GM12864 (cell line): ENCODE measurements at regions not wholly inside any gene's neighbourhood (a gene's known extent, or its start where the extent isn't known, plus 50 kb on each side); places are given as distances from the start of the nearest gene placed in this dataset.

Experiments
- DNase-seq: peaks from one replicate; pipeline ENCODE4 v3.0.0-alpha.2; 2011; ENCODE audit warnings: low read depth
- H3K4me3 ChIP-seq: 2 replicates; pipeline ENCODE4 v1.5.1; 2011; ENCODE audit warnings: mild to moderate bottlenecking, low read depth, low read length, control low read depth
- CTCF ChIP-seq: IDR thresholded peaks from 2 replicates; pipeline ENCODE4 v1.5.1; 2011; ENCODE audit warnings: low read depth, mild to moderate bottlenecking, moderate library complexity, low read length, control low read depth, inconsistent platforms; ENCODE audit errors: missing control alignments

GRCh38 chr4:29046186-29046585 lies 1674.0 kb upstream of the PCDH7 start:
- no peak for DNase-seq
- H3K4me3 ChIP-seq: no peak overlapping the region
- TF ChIP-seq CTCF: no peak

GRCh38 chr4:29046781-29047180 lies 1673.4 kb upstream of the PCDH7 start:
- no peak for DNase-seq
- no peak overlapping the region for H3K4me3 ChIP-seq
- TF ChIP-seq CTCF: no peak

GRCh38 chr4:29047341-29048041 lies 1672.7 kb upstream of the PCDH7 start:
- no peak for TF ChIP-seq CTCF

GRCh38 chr4:29051381-29051965 lies 1668.7 kb upstream of the PCDH7 start:
- no peak for TF ChIP-seq CTCF

More at GRCh38 chr4:29047341-29048041, 1672.7 kb upstream of the PCDH7 start:
- H3K4me3 ChIP-seq: no peak overlapping the region
- DNase-seq: no peak

GRCh38 chr4:29052266-29052665 lies 1667.9 kb upstream of the PCDH7 start:
- no peak overlapping the region for H3K4me3 ChIP-seq
- no peak for TF ChIP-seq CTCF
- no peak for DNase-seq

More at GRCh38 chr4:29051381-29051965, 1668.7 kb upstream of the PCDH7 start:
- DNase-seq: no peak
- no peak overlapping the region for H3K4me3 ChIP-seq

- DNase-seq: no peak
- TF ChIP-seq CTCF: no peak
- no peak overlapping the region for H3K4me3 ChIP-seq
Measured at GRCh38 chr4:29058531-29058930, 1661.6 kb upstream of the PCDH7 start.

- no peak for TF ChIP-seq CTCF
- DNase-seq: no peak
- H3K4me3 ChIP-seq: no peak overlapping the region
Measured at GRCh38 chr4:29066861-29067260, 1653.3 kb upstream of the PCDH7 start.
